CD8-positive, alpha-beta memory T cell (primary cell): ENCODE measurements at regions not wholly inside any gene's neighbourhood (a gene's known extent, or its start where the extent isn't known, plus 50 kb on each side); places are given as distances from the start of the nearest gene placed in this dataset.
"Not testable (repeated sequence)": the region's sequence is repeated elsewhere in the genome, so short reads cannot be mapped to it uniquely, and the experiment has no call there.

Source experiments
- CTCF ChIA-PET: fragments of 350-600 bp; sonication (Branson Sonifier 250); formaldehyde crosslinking; loops from one replicate; lab custom pipeline; 2021; ENCODE audit warnings: antibody characterized with exemption; lab: Charles Lee
- POLR2A ChIA-PET: fragments of 350-600 bp; sonication (Branson Sonifier 250); formaldehyde crosslinking; loops from one replicate; lab custom pipeline; 2021; ENCODE audit warnings: antibody characterized with exemption; lab: Charles Lee
- DNase-seq, 5 donors: peaks; one replicate each; pipeline versions ENCODE4 v3.0.0 to v3.0.0-alpha.2; 2020 to 2022; ENCODE audit warnings: mixed read lengths in 1 of 5
- H3K27ac ChIP-seq: one replicate; pipeline ENCODE4 v1.7.0; 2013; ENCODE audit warnings: low read depth, mild to moderate bottlenecking, low read length, moderate library complexity
- H3K27me3 ChIP-seq: 2 replicates; pipeline ENCODE4 v1.7.0; 2013; ENCODE audit warnings: low read length, mild to moderate bottlenecking; ENCODE audit not compliant: insufficient read depth, poor library complexity, severe bottlenecking
- H3K36me3 ChIP-seq: 2 replicates; pipeline ENCODE4 v1.7.0; 2013; ENCODE audit warnings: mild to moderate bottlenecking, low read length, moderate library complexity; ENCODE audit not compliant: insufficient read depth
- H3K4me1 ChIP-seq: 2 replicates; pipeline ENCODE4 v1.7.0; 2013; ENCODE audit warnings: mild to moderate bottlenecking, low read length, moderate library complexity; ENCODE audit not compliant: insufficient read depth
- H3K4me3 ChIP-seq: 2 replicates; pipeline ENCODE4 v1.7.0; 2013; ENCODE audit warnings: mild to moderate bottlenecking, low read length
- H3K9me3 ChIP-seq: 2 replicates; pipeline ENCODE4 v1.7.0; 2013; ENCODE audit warnings: mild to moderate bottlenecking, low read length
- H3K27ac Mint-ChIP-seq, 8 donors: one replicate each; pipeline ENCODE4 v1.8.0; 2020 to 2021; ENCODE audit warnings: mixed read lengths in 8 of 8, mild to moderate bottlenecking in 6 of 8, inconsistent platforms in 3 of 8, moderate library complexity in 3 of 8
- H3K27me3 Mint-ChIP-seq, 2 donors: one replicate each; pipeline ENCODE4 v1.8.0; 2020 to 2021; ENCODE audit warnings: mixed read lengths in 2 of 2, mild to moderate bottlenecking in 1 of 2, moderate library complexity in 1 of 2
- H3K36me3 Mint-ChIP-seq, 3 donors: one replicate each; pipeline ENCODE4 v1.8.0; 2020 to 2021; ENCODE audit warnings: mixed read lengths in 3 of 3, inconsistent platforms in 1 of 3, mild to moderate bottlenecking in 1 of 3
- H3K4me1 Mint-ChIP-seq, 3 donors: one replicate each; pipeline ENCODE4 v1.8.0; 2020 to 2021; ENCODE audit warnings: mixed read lengths in 3 of 3, inconsistent platforms in 1 of 3, mild to moderate bottlenecking in 1 of 3
- H3K4me3 Mint-ChIP-seq, 7 donors: one replicate each; pipeline ENCODE4 v1.8.0; 2020 to 2021; ENCODE audit warnings: mixed read lengths in 7 of 7, mild to moderate bottlenecking in 6 of 7, moderate library complexity in 4 of 7, inconsistent platforms in 2 of 7
- H3K9me3 Mint-ChIP-seq, 5 donors: one replicate each; pipeline ENCODE4 v1.8.0; 2020 to 2022; ENCODE audit warnings: mixed read lengths in 5 of 5, mild to moderate bottlenecking in 3 of 5, moderate library complexity in 2 of 5, inconsistent platforms in 1 of 5

GRCh38 chr5:155546075-155546474 lies 532.5 kb downstream of the KIF4B start:
- Mint-ChIP-seq H3K9me3 (peaks cover 2 to 8% (median 4%) of the 10 kb centered on the region in 5 donors), H3K27me3 (no peaks in the 10 kb centered on the region), H3K4me3 (no peak overlapping the region), H3K36me3 (no peaks in the 10 kb centered on the region), H3K4me1 (no peaks in the 10 kb centered on the region), H3K27ac (no peak overlapping the region)
- ChIA-PET CTCF (no interaction called here), POLR2A (no interaction called here)
- H3K9me3 ChIP-seq: no peaks in the 10 kb centered on the region
- DNase-seq: no peak
- H3K4me3 ChIP-seq: no peak overlapping the region
- no peak overlapping the region for H3K27ac ChIP-seq
- H3K27me3 ChIP-seq: no peaks in the 10 kb centered on the region
- H3K4me1 ChIP-seq: no peaks in the 10 kb centered on the region
- H3K36me3 ChIP-seq: no peaks in the 10 kb centered on the region

- no peaks in the 10 kb centered on the region for H3K9me3 ChIP-seq
- H3K4me3 Mint-ChIP-seq: no peak overlapping the region
- H3K27me3 ChIP-seq: no peaks in the 10 kb centered on the region
- no peaks in the 10 kb centered on the region for H3K4me1 ChIP-seq
- peaks cover 2 to 8% (median 3%) of the 10 kb centered on the region in 5 donors for H3K9me3 Mint-ChIP-seq
- no peak overlapping the region for H3K4me3 ChIP-seq
- ChIA-PET POLR2A (no interaction called here), CTCF (no interaction called here)
- peaks cover 3 to 7% of the 10 kb centered on the region in 2 donors for H3K27me3 Mint-ChIP-seq
- no peaks in the 10 kb centered on the region for H3K36me3 ChIP-seq
- H3K4me1 Mint-ChIP-seq: no peaks in the 10 kb centered on the region
- no peak overlapping the region for H3K27ac Mint-ChIP-seq
- no peak overlapping the region for H3K27ac ChIP-seq
- no peaks in the 10 kb centered on the region for H3K36me3 Mint-ChIP-seq
- DNase-seq: no peak
These were observed 540.9 kb downstream of the KIF4B start for GRCh38 chr5:155554500-155554899.

DNA sequence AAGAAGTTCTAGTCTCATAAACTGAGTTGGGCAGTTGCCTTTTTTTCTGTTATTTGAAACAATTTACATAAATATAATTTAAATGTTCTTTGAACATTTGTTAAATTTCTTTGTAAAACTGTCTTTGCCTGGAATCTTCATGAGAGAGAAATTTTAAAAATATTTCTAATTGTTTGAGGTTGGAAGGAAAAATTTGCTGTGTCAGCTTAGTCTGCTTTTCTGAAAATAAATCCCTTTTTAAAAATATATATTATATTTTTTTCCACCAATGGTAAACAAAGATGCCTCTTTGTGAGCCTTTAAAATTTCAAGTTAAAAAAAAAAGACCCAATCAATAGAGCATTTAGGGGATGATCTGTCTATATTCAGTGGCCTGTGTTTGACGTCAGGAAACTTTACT lies 542.7 kb downstream of the KIF4B start:
- Mint-ChIP-seq H3K4me1 (no peaks in the 10 kb centered on the region), H3K36me3 (no peaks in the 10 kb centered on the region), H3K9me3 (peaks cover 0 to 5% (median 0%) of the 10 kb centered on the region in 5 donors), H3K27ac (no peak overlapping the region), H3K4me3 (no peak overlapping the region), H3K27me3 (peaks cover 3 to 7% of the 10 kb centered on the region in 2 donors)
- no peaks in the 10 kb centered on the region for H3K9me3 ChIP-seq
- no peak for DNase-seq
- no peak overlapping the region for H3K4me3 ChIP-seq
- H3K4me1 ChIP-seq: no peaks in the 10 kb centered on the region
- no peaks in the 10 kb centered on the region for H3K36me3 ChIP-seq
- no peak overlapping the region for H3K27ac ChIP-seq
- no peaks in the 10 kb centered on the region for H3K27me3 ChIP-seq
- ChIA-PET POLR2A (no interaction called here), CTCF (no interaction called here)

DNA sequence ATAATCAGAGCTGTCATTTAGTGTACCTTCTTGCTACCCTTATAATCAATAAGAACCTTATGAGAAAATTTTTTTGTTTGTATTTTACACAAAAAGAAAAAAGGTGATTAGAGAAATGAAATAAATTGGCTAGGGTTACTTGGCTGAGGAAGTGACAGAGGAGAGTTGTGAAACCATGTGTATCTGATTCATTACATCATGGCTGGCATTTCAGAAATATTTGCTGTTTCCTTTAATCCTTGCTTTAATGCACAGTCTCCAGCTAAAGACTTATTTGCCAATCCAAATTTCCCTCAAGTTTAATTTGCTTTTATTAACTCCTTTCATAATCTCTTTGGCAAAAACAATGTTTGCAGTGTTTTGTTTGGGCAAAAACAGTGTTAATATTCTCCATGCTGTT lies 543.1 kb downstream of the KIF4B start:
- H3K27me3 Mint-ChIP-seq: peaks cover 3 to 7% of the 10 kb centered on the region in 2 donors
- CTCF ChIA-PET: no interaction called here
- POLR2A ChIA-PET: no interaction called here
- Histone ChIP-seq H3K36me3 (no peaks in the 10 kb centered on the region), H3K4me3 (no peak overlapping the region), H3K27ac (no peak overlapping the region), H3K27me3 (no peaks in the 10 kb centered on the region), H3K9me3 (no peaks in the 10 kb centered on the region), H3K4me1 (no peaks in the 10 kb centered on the region)
- no peak overlapping the region for H3K27ac Mint-ChIP-seq
- H3K4me3 Mint-ChIP-seq: no peak overlapping the region
- H3K9me3 Mint-ChIP-seq: peaks cover 0 to 5% (median 0%) of the 10 kb centered on the region in 5 donors
- DNase-seq: no peak
- H3K4me1 Mint-ChIP-seq: no peaks in the 10 kb centered on the region
- no peaks in the 10 kb centered on the region for H3K36me3 Mint-ChIP-seq

GRCh38 chr5:155562158-155562557 lies 548.6 kb downstream of the KIF4B start:
- H3K27me3 ChIP-seq: no peaks in the 10 kb centered on the region
- no peaks in the 10 kb centered on the region for H3K4me1 ChIP-seq
- no peak for DNase-seq
- H3K36me3 ChIP-seq: no peaks in the 10 kb centered on the region
- H3K27ac Mint-ChIP-seq: no peak overlapping the region
- peaks cover 0 to 7% (median 2%) of the 10 kb centered on the region in 5 donors for H3K9me3 Mint-ChIP-seq
- ChIA-PET POLR2A (no interaction called here), CTCF (no interaction called here)
- no peak overlapping the region for H3K27ac ChIP-seq
- H3K9me3 ChIP-seq: no peaks in the 10 kb centered on the region
- no peaks in the 10 kb centered on the region for H3K4me1 Mint-ChIP-seq
- peaks cover 5 to 7% of the 10 kb centered on the region in 2 donors for H3K27me3 Mint-ChIP-seq
- no peak overlapping the region for H3K4me3 Mint-ChIP-seq
- no peaks in the 10 kb centered on the region for H3K36me3 Mint-ChIP-seq
- no peak overlapping the region for H3K4me3 ChIP-seq

- Mint-ChIP-seq H3K4me1 (no peaks in the 10 kb centered on the region), H3K36me3 (no peaks in the 10 kb centered on the region), H3K9me3 (peaks cover 6 to 12% (median 8%) of the 10 kb centered on the region in 5 donors), H3K27ac (no peak overlapping the region), H3K4me3 (no peak overlapping the region), H3K27me3 (peaks cover 0 to 5% of the 10 kb centered on the region in 2 donors)
- no peaks in the 10 kb centered on the region for H3K36me3 ChIP-seq
- H3K27me3 ChIP-seq: no peaks in the 10 kb centered on the region
- no peaks in the 10 kb centered on the region for H3K4me1 ChIP-seq
- H3K27ac ChIP-seq: no peak overlapping the region
- CTCF ChIA-PET: no interaction called here
- POLR2A ChIA-PET: no interaction called here
- H3K4me3 ChIP-seq: no peak overlapping the region
- no peak for DNase-seq
- no peaks in the 10 kb centered on the region for H3K9me3 ChIP-seq
These were observed 551.0 kb downstream of the KIF4B start for GRCh38 chr5:155564541-155564940.

DNA sequence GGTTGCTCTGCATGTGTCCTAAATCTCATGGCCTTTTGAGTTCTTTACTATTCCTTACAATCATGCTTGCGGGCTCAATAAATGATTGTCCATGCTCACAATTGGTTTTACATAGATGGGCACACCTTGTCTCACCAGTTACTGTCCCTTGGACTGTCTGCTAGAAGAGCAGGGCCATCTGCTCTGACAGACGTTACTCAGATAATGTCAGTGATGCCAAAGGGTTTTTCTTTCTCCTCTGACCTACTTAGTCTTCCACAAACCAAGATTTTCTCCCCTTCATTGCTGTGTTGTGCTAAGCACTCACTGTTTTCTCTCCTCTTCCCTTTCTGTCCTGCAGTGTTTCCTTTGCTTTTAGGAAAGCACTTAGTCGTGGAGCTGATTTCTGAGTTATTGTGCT lies 562.3 kb downstream of the KIF4B start:
- Histone ChIP-seq H3K9me3 (no peaks in the 10 kb centered on the region), H3K27ac (no peak overlapping the region), H3K27me3 (no peaks in the 10 kb centered on the region), H3K36me3 (no peaks in the 10 kb centered on the region), H3K4me3 (no peak overlapping the region), H3K4me1 (no peaks in the 10 kb centered on the region)
- DNase-seq: no peak
- no peaks in the 10 kb centered on the region for H3K4me1 Mint-ChIP-seq
- no peak overlapping the region for H3K4me3 Mint-ChIP-seq
- H3K36me3 Mint-ChIP-seq: no peaks in the 10 kb centered on the region
- H3K9me3 Mint-ChIP-seq: peaks cover 0 to 11% (median 2%) of the 10 kb centered on the region in 5 donors
- ChIA-PET POLR2A (no interaction called here), CTCF (no interaction called here)
- peaks cover 0 to 3% of the 10 kb centered on the region in 2 donors for H3K27me3 Mint-ChIP-seq
- no peak overlapping the region for H3K27ac Mint-ChIP-seq

- DNase-seq, H3K27ac Mint-ChIP-seq, H3K4me1 Mint-ChIP-seq, H3K9me3 Mint-ChIP-seq, H3K27me3 ChIP-seq, H3K4me1 ChIP-seq, H3K36me3 Mint-ChIP-seq, H3K36me3 ChIP-seq, CTCF ChIA-PET, H3K9me3 ChIP-seq, H3K4me3 Mint-ChIP-seq, POLR2A ChIA-PET, H3K4me3 ChIP-seq, H3K27me3 Mint-ChIP-seq, H3K27ac ChIP-seq: not testable (repeated sequence)
These were observed 573.3 kb downstream of the KIF4B start for GRCh38 chr5:155586808-155587207.

GRCh38 chr5:155587458-155587857 lies 573.9 kb downstream of the KIF4B start:
- no peak for DNase-seq
- ChIA-PET POLR2A (no interaction called here), CTCF (no interaction called here)
- no peaks in the 10 kb centered on the region for H3K9me3 Mint-ChIP-seq
- H3K4me1 Mint-ChIP-seq: no peaks in the 10 kb centered on the region
- Histone ChIP-seq H3K4me1 (no peaks in the 10 kb centered on the region), H3K4me3 (no peak overlapping the region), H3K27me3 (no peaks in the 10 kb centered on the region), H3K9me3 (no peaks in the 10 kb centered on the region), H3K36me3 (no peaks in the 10 kb centered on the region), H3K27ac (no peak overlapping the region)
- H3K4me3 Mint-ChIP-seq: no peak overlapping the region
- no peak overlapping the region for H3K27ac Mint-ChIP-seq
- H3K36me3 Mint-ChIP-seq: no peaks in the 10 kb centered on the region
- no peaks in the 10 kb centered on the region for H3K27me3 Mint-ChIP-seq
